ENCODE measurements at regions not wholly inside any gene's neighbourhood (a gene's known extent, or its start where the extent isn't known, plus 50 kb on each side); places are given as distances from the start of the nearest gene placed in this dataset.

DNA sequence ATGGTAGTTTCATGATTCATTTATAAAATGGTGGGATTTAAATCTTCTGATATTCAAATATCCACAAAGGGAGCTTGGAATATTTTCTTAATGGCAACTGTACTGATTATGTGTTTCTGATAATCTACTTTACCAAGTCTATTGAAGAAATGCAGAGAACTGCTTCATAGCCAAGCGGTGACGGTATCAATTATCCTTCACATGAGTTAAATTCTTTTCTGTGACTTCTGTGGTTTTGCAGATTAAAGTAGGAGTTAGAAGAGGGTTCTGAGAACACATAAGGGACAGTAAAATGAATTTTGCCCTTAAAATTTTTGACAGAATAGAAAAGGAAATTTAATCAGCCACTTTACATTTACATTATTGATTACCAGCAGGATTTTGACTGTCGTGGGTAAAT, 563.2 kb downstream of the GBE1 start:
- no peaks in the 10 kb centered on the region for H3K9me3 ChIP-seq (ENCODE audit: control insufficient read depth, insufficient read depth, low read depth, low read length)
- CTCF ChIA-PET = no interaction called here
- BruUV-seq (replicated peaks) = no TSS peak

DNA sequence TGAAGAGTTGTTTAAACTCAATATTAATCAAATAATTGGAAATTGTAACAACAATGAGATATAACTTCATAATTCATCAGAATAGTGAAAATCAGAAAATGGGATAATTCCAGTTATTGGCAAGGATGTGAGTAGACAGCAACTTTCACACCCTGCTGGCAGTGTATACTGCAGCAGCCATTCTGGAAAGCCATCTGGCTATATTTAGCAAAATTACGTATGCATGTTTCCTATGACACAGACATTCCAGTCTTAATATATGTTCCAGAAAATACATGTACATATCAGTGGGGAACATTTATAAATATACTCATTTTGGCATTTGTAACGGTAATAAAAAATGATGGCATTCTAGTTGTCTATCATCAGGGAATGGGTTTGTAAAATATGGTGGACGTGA, 564.1 kb downstream of the GBE1 start:
- no TSS peak for BruUV-seq (replicated peaks)
- no peaks in the 10 kb centered on the region for H3K36me3 ChIP-seq (ENCODE audit: control insufficient read depth, insufficient read depth, low read length)
- intact Hi-C loops (cut with micrococcal nuclease; ENCODE audit: unreplicated experiment) (no loop called here), in situ Hi-C loops (cut with HindIII; ENCODE audit: low pct_unique_long_range_greater_than_20kb, low sequenced_read_pairs) (no loop called here)
- ChIA-PET CTCF (no interaction called here), POLR2A (interaction anchor here (0.6 kb wide), 1 partner anchor 983 kb away, joined by 3 read pairs; no protein-coding TSS in a partner anchor)
- no peaks in the 10 kb centered on the region for H3K9me3 ChIP-seq (ENCODE audit: control insufficient read depth, insufficient read depth, low read depth, low read length)
- ATAC-seq (no peak), DNase-seq (ENCODE audit: low read depth, low spot score) (no peak)
- H3K4me3 ChIP-seq (ENCODE audit: low read depth in 2 of 2, low read length in 2 of 2) = no peak overlapping the region
- no peaks in the 10 kb centered on the region for H3K27me3 ChIP-seq (ENCODE audit: control insufficient read depth, insufficient read depth, low read length)
- H3K27ac ChIP-seq (ENCODE audit: low read length) = no peak overlapping the region
- TF ChIP-seq, protein P1, sequence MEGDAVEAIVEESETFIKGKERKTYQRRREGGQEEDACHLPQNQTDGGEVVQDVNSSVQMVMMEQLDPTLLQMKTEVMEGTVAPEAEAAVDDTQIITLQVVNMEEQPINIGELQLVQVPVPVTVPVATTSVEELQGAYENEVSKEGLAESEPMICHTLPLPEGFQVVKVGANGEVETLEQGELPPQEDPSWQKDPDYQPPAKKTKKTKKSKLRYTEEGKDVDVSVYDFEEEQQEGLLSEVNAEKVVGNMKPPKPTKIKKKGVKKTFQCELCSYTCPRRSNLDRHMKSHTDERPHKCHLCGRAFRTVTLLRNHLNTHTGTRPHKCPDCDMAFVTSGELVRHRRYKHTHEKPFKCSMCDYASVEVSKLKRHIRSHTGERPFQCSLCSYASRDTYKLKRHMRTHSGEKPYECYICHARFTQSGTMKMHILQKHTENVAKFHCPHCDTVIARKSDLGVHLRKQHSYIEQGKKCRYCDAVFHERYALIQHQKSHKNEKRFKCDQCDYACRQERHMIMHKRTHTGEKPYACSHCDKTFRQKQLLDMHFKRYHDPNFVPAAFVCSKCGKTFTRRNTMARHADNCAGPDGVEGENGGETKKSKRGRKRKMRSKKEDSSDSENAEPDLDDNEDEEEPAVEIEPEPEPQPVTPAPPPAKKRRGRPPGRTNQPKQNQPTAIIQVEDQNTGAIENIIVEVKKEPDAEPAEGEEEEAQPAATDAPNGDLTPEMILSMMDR (IDR thresholded peaks at IDR 0.05) = no peak
- TF ChIP-seq SIN3A (IDR thresholded peaks at IDR 0.05; ENCODE audit: borderline replicate concordance, insufficient read depth, low read depth, low read length) (no peak), TCF7L2 (IDR thresholded peaks at IDR 0.05; ENCODE audit: low read depth, low read length) (no peak), POLR2AphosphoS5 (IDR thresholded peaks at IDR 0.05; ENCODE audit: low read depth, low read length) (no peak)
- TF ChIP-seq, protein P2, sequence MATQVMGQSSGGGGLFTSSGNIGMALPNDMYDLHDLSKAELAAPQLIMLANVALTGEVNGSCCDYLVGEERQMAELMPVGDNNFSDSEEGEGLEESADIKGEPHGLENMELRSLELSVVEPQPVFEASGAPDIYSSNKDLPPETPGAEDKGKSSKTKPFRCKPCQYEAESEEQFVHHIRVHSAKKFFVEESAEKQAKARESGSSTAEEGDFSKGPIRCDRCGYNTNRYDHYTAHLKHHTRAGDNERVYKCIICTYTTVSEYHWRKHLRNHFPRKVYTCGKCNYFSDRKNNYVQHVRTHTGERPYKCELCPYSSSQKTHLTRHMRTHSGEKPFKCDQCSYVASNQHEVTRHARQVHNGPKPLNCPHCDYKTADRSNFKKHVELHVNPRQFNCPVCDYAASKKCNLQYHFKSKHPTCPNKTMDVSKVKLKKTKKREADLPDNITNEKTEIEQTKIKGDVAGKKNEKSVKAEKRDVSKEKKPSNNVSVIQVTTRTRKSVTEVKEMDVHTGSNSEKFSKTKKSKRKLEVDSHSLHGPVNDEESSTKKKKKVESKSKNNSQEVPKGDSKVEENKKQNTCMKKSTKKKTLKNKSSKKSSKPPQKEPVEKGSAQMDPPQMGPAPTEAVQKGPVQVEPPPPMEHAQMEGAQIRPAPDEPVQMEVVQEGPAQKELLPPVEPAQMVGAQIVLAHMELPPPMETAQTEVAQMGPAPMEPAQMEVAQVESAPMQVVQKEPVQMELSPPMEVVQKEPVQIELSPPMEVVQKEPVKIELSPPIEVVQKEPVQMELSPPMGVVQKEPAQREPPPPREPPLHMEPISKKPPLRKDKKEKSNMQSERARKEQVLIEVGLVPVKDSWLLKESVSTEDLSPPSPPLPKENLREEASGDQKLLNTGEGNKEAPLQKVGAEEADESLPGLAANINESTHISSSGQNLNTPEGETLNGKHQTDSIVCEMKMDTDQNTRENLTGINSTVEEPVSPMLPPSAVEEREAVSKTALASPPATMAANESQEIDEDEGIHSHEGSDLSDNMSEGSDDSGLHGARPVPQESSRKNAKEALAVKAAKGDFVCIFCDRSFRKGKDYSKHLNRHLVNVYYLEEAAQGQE (IDR thresholded peaks at IDR 0.05; ENCODE audit: insufficient read depth in 1 of 2, low read depth in 2 of 2, low read length in 1 of 2) = no peak
- no peaks in the 10 kb centered on the region for H3K4me1 ChIP-seq (ENCODE audit: control insufficient read depth, insufficient read depth, low read length)

More for the DNA sequence above, 563.2 kb downstream of the GBE1 start:
- DNase-seq (ENCODE audit: low read depth, low spot score) (no peak), ATAC-seq (no peak)
- intact Hi-C loops (cut with micrococcal nuclease; ENCODE audit: unreplicated experiment) (no loop called here), in situ Hi-C loops (cut with HindIII; ENCODE audit: low pct_unique_long_range_greater_than_20kb, low sequenced_read_pairs) (no loop called here)
- H3K27me3 ChIP-seq (ENCODE audit: control insufficient read depth, insufficient read depth, low read length) = no peaks in the 10 kb centered on the region
- no peaks in the 10 kb centered on the region for H3K36me3 ChIP-seq (ENCODE audit: control insufficient read depth, insufficient read depth, low read length)
- no peak overlapping the region for H3K4me3 ChIP-seq (ENCODE audit: low read depth in 2 of 2, low read length in 2 of 2)
- POLR2A ChIA-PET = no interaction called here
- TF ChIP-seq, protein P1 (IDR thresholded peaks at IDR 0.05) = no peak
- TF ChIP-seq, protein P2 (IDR thresholded peaks at IDR 0.05; ENCODE audit: insufficient read depth in 1 of 2, low read depth in 2 of 2, low read length in 1 of 2) = no peak
- TF ChIP-seq POLR2AphosphoS5 (IDR thresholded peaks at IDR 0.05; ENCODE audit: low read depth, low read length) (no peak), SIN3A (IDR thresholded peaks at IDR 0.05; ENCODE audit: borderline replicate concordance, insufficient read depth, low read depth, low read length) (no peak), TCF7L2 (IDR thresholded peaks at IDR 0.05; ENCODE audit: low read depth, low read length) (no peak)
- H3K4me1 ChIP-seq (ENCODE audit: control insufficient read depth, insufficient read depth, low read length) = no peaks in the 10 kb centered on the region
- no peak overlapping the region for H3K27ac ChIP-seq (ENCODE audit: low read length)

Data from Panc1 (cell line).